ENCODE measurements at regions not wholly inside any gene's neighbourhood (a gene's known extent, or its start where the extent isn't known, plus 50 kb on each side); places are given as distances from the start of the nearest gene placed in this dataset.

- TF ChIP-seq CTCF (IDR thresholded peaks at IDR 0.05; ENCODE audit: low read length) = no peak
- no peak for TF ChIP-seq EZH2 (IDR thresholded peaks at IDR 0.05; ENCODE audit: borderline replicate concordance, low read length)
Measured at GRCh38 chr12:127389923-127390322, 877.0 kb upstream of the TMEM132C start.
